HUES64 (cell line): ENCODE measurements at regions not wholly inside any gene's neighbourhood (a gene's known extent, or its start where the extent isn't known, plus 50 kb on each side); places are given as distances from the start of the nearest gene placed in this dataset.

Experiments used
- H3K27ac ChIP-seq: 2 replicates; pipeline ENCODE4 v1.7.0; 2013; ENCODE audit warnings: low read depth, low read length, inconsistent platforms
- H3K27me3 ChIP-seq: 2 replicates; pipeline ENCODE4 v1.6.1; 2013; ENCODE audit warnings: mild to moderate bottlenecking, low read length; ENCODE audit not compliant: insufficient read depth
- H3K36me3 ChIP-seq: 2 replicates; pipeline ENCODE4 v1.6.1; 2013; ENCODE audit warnings: mild to moderate bottlenecking, low read length; ENCODE audit not compliant: insufficient read depth
- H3K4me1 ChIP-seq: 2 replicates; pipeline ENCODE4 v1.6.1; 2013; ENCODE audit warnings: mild to moderate bottlenecking, low read length, moderate library complexity; ENCODE audit not compliant: insufficient read depth
- H3K4me3 ChIP-seq: 2 replicates; pipeline ENCODE4 v1.5.1; 2013; ENCODE audit warnings: mild to moderate bottlenecking, low read length, moderate library complexity
- H3K9ac ChIP-seq: 2 replicates; pipeline ENCODE4 v1.6.1; 2013; ENCODE audit warnings: mild to moderate bottlenecking, low read depth, low read length
- H3K9me3 ChIP-seq: 2 replicates; pipeline ENCODE4 v1.6.1; 2013; ENCODE audit warnings: low read depth, low read length; ENCODE audit not compliant: insufficient read depth
- WGBS: fragments of 150-250, 120-280 bp; methylation state at CpG from one replicate; pipeline ENCODE4 v1.1.7; 2013; ENCODE audit warnings: missing lambda C conversion rate; 5-methylcytosine and 5-hydroxymethylcytosine counted together

DNA sequence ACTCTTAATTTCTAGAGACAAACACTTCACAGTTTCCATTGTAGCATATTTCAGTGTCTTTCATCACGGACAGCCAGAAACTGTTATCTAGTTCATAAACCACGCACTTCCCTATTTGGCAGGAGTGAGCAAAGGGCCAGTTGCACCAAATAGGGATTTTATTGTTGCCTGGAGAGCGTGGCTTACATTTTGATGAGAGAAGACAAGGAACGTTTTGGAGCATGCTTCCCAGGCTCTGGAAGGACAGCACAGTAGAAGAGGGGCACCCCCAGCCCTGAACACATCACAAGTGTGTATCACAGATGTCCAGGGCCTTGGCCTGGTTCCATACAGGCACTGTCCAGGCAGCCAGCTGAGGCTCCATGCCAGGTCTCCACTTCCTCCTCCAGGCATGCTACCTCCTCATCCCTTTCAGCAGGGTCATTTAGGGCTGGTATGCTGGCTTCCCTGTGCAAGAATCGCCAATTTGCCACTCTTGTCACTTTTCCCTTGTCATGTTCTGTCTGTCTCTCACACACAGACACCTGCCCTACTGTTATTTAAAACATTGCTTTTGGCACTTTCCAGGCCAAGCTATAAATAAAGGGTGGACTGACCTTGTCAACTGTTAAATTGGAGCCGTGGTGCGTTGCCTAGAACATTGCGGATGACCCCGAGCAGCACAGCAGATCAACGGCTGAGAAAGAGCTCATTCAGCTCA lies 235.0 kb upstream of the GMDS start:
- Histone ChIP-seq H3K4me3 (no peak overlapping the region), H3K9ac (no peak overlapping the region), H3K36me3 (no peaks in the 10 kb centered on the region), H3K27me3 (no peaks in the 10 kb centered on the region), H3K4me1 (no peaks in the 10 kb centered on the region), H3K27ac (no peak overlapping the region), H3K9me3 (peaks cover 14% of the 10 kb centered on the region; the same call in 1 of the 2 replicates)
- 92% methylated on average over 10 of the region's 10 CpGs for WGBS

- 88% methylated on average over 9 of the region's 9 CpGs for WGBS
- no peak overlapping the region for H3K4me3 ChIP-seq
- no peak overlapping the region for H3K9ac ChIP-seq
- peaks cover 11% of the 10 kb centered on the region; the same call in 1 of the 2 replicates for H3K9me3 ChIP-seq
- no peak overlapping the region for H3K27ac ChIP-seq
- no peaks in the 10 kb centered on the region for H3K27me3 ChIP-seq
- no peaks in the 10 kb centered on the region for H3K36me3 ChIP-seq
- no peaks in the 10 kb centered on the region for H3K4me1 ChIP-seq
Observed at GRCh38 chr6:2478200-2478599, 232.8 kb upstream of the GMDS start.

GRCh38 chr6:2477666-2478065 lies 232.3 kb upstream of the GMDS start:
- Histone ChIP-seq H3K36me3 (no peaks in the 10 kb centered on the region), H3K27me3 (no peaks in the 10 kb centered on the region), H3K27ac (no peak overlapping the region), H3K4me1 (no peaks in the 10 kb centered on the region), H3K9me3 (0 out of 2 replicates have a peak, but pooled peaks cover 7% of the 10 kb centered on the region), H3K9ac (no peak overlapping the region), H3K4me3 (no peak overlapping the region)
- 93% methylated on average over 6 of the region's 8 CpGs for WGBS

GRCh38 chr6:2477250-2477649 lies 231.8 kb upstream of the GMDS start:
- Histone ChIP-seq H3K36me3 (no peaks in the 10 kb centered on the region), H3K9ac (no peak overlapping the region), H3K27me3 (no peaks in the 10 kb centered on the region), H3K4me3 (no peak overlapping the region), H3K9me3 (0 out of 2 replicates have a peak, but pooled peaks cover 4% of the 10 kb centered on the region), H3K4me1 (no peaks in the 10 kb centered on the region), H3K27ac (no peak overlapping the region)
- 100% methylated on average over 1 of the region's 1 CpG for WGBS

GRCh38 chr6:2476376-2476775 lies 231.0 kb upstream of the GMDS start:
- Histone ChIP-seq H3K4me1 (no peaks in the 10 kb centered on the region), H3K36me3 (no peaks in the 10 kb centered on the region), H3K9me3 (no peaks in the 10 kb centered on the region), H3K27me3 (no peaks in the 10 kb centered on the region), H3K4me3 (no peak overlapping the region), H3K27ac (no peak overlapping the region), H3K9ac (no peak overlapping the region)
- 78% methylated on average over 4 of the region's 4 CpGs for WGBS

DNA sequence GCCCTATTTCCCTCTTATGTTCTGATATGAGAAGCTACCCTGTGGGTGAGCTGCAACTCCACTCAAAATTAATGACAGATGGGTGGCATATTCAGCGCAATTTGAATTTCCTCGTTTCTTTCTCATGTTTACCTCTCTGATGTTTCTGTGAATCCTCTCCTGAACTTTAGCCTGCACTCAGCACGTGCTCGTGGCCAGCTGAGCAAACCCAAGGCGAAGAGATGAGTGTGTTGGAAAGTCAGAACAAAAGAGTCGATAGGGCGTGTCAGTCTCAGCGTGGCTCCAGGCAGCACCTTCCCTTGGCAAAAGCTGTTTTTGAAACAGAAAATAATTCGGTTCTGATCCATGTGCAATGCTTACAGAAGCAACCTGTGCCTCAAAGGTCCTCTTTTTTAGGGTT lies 226.1 kb upstream of the GMDS start:
- WGBS = 89% methylated on average over 9 of the region's 9 CpGs
- 0 out of 2 replicates have a peak, but pooled peaks cover 2% of the 10 kb centered on the region for H3K27me3 ChIP-seq
- H3K36me3 ChIP-seq = no peaks in the 10 kb centered on the region

DNA sequence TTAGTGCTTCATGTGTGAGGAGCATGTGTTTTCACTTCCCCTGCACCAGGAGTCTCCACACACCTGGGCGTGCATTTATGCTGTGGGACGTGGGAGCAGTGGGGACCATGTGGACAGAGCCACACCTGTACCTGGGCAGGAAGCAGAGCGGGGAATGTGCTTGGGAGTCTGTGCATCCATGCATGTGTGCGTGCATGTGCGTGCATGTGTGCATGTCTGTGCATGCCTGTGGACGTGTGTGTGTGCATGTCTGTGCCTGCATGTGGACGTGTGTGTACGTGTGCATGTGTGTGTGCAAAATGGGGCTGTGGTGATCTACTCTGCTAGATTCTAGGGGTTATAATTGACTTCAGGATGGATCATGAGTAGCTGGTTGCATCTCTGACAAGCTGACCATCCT lies 224.0 kb upstream of the GMDS start:
- Histone ChIP-seq H3K4me1 (no peaks in the 10 kb centered on the region), H3K9ac (no peak overlapping the region), H3K27me3 (0 out of 2 replicates have a peak, but pooled peaks cover 2% of the 10 kb centered on the region), H3K36me3 (no peaks in the 10 kb centered on the region), H3K27ac (no peak overlapping the region), H3K4me3 (no peak overlapping the region), H3K9me3 (no peaks in the 10 kb centered on the region)
- WGBS = 94% methylated on average over 8 of the region's 8 CpGs

More for the DNA sequence above, 226.1 kb upstream of the GMDS start:
- H3K9me3 ChIP-seq = no peaks in the 10 kb centered on the region
- H3K4me3 ChIP-seq = no peak overlapping the region
- H3K4me1 ChIP-seq = no peaks in the 10 kb centered on the region
- H3K27ac ChIP-seq = no peak overlapping the region
- H3K9ac ChIP-seq = no peak overlapping the region

GRCh38 chr6:2468601-2468955 lies 223.2 kb upstream of the GMDS start:
- H3K27me3 ChIP-seq = 0 out of 2 replicates have a peak, but pooled peaks cover 2% of the 10 kb centered on the region
- WGBS = 90% methylated on average over 3 of the region's 4 CpGs
- no peak overlapping the region for H3K4me3 ChIP-seq
- no peaks in the 10 kb centered on the region for H3K36me3 ChIP-seq
- H3K27ac ChIP-seq = no peak overlapping the region
- no peak overlapping the region for H3K9ac ChIP-seq
- H3K9me3 ChIP-seq = no peaks in the 10 kb centered on the region
- H3K4me1 ChIP-seq = no peaks in the 10 kb centered on the region

GRCh38 chr6:2467929-2468600 lies 222.7 kb upstream of the GMDS start:
- no peaks in the 10 kb centered on the region for H3K4me1 ChIP-seq
- H3K27me3 ChIP-seq = 0 out of 2 replicates have a peak, but pooled peaks cover 2% of the 10 kb centered on the region
- WGBS = 53% methylated on average over 6 of the region's 6 CpGs
- no peak overlapping the region for H3K9ac ChIP-seq
- no peaks in the 10 kb centered on the region for H3K9me3 ChIP-seq
- H3K27ac ChIP-seq = no peak overlapping the region
- no peak overlapping the region; the same call in 1 of the 2 replicates for H3K4me3 ChIP-seq
- H3K36me3 ChIP-seq = no peaks in the 10 kb centered on the region

DNA sequence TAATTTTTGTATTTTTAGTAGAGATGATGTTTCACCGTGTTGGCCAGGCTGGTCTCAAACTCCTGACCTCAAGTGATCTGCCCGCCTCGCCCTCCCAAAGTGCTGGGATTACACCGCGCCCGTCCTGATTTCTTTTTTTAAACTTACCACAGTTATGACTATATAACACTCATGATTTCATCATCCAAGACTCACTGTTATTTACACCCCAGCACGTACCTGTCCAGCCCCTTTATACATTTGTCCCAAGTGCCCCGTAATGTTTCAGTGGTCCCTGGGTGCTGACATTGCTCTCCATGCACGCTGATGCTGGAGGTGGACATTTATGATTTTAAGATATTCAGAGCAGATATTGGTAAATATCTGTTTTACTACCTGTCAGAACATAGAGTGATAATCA lies 219.9 kb upstream of the GMDS start:
- no peak overlapping the region for H3K9ac ChIP-seq
- WGBS = 94% methylated on average over 9 of the region's 9 CpGs
- no peaks in the 10 kb centered on the region for H3K9me3 ChIP-seq
- no peak overlapping the region for H3K27ac ChIP-seq
- H3K36me3 ChIP-seq = no peaks in the 10 kb centered on the region
- H3K4me1 ChIP-seq = no peaks in the 10 kb centered on the region
- H3K27me3 ChIP-seq = 0 out of 2 replicates have a peak, but pooled peaks cover 2% of the 10 kb centered on the region
- no peak overlapping the region for H3K4me3 ChIP-seq

DNA sequence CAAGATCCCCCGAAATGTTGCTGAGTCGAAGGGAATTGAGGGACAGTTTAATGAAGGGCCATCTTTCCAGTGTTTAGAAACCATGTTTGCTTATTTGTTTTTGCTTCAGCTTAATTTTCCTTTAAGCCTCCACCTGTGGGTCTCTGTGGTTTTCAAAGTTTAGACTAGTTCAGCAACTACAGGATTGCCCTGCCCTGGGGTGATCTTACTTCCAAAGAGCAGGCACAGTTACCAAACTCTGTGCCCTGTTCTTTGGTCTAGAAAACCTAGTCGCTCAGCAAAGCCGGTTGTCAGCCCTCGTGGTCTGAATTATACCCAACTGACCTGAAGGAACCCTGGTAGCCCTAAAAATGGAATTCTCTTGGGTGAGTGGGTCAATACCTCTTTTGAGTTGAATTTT lies 219.2 kb upstream of the GMDS start:
- no peak overlapping the region for H3K9ac ChIP-seq
- no peaks in the 10 kb centered on the region for H3K36me3 ChIP-seq
- no peaks in the 10 kb centered on the region for H3K9me3 ChIP-seq
- H3K27ac ChIP-seq = no peak overlapping the region
- H3K4me3 ChIP-seq = no peak overlapping the region
- 95% methylated on average over 5 of the region's 5 CpGs for WGBS
- no peaks in the 10 kb centered on the region for H3K4me1 ChIP-seq
- 0 out of 2 replicates have a peak, but pooled peaks cover 2% of the 10 kb centered on the region for H3K27me3 ChIP-seq
